ENCODE measurements at regions not wholly inside any gene's neighbourhood (a gene's known extent, or its start where the extent isn't known, plus 50 kb on each side); places are given as distances from the start of the nearest gene placed in this dataset.
A peak's percentile ranks its signal among the peaks of the same experiment; 100 is the strongest.

DNA sequence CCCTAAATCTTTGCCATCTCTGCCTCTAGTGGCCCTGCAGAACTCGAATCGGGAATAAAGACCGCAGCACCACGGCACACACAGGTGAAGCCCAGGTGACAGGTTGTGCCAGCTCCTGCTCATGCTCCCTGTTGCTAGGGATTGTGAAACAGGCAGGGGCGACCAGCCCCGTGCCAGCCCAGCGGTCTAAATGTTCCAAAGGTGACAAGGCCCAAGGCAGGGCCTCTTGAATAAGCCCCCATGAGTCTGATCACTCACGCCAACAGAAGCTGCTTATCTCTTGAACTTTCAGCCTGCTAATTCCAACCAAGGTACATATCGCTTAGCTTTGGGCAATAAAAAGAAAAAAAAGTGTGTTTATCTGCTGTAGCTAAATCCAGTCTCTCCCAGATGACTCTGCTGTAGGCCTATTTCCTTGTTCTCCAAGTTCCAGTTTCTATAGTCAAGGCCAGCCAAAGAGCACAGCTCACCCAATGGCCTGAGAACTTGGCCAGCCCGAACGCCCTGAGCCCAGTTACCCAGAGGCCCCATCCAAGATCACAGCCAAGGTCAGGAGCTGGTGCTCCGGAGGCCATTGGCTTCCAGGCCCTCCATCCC, 191.1 kb upstream of the GPR12 start:
- no peaks in the 10 kb centered on the region for H4K20me1 ChIP-seq (ENCODE audit: insufficient read depth, poor library complexity, severe bottlenecking)
- no peaks in the 10 kb centered on the region for H3K79me2 ChIP-seq
- no peaks in the 10 kb centered on the region for H3K9me3 ChIP-seq (ENCODE audit: low read depth)
- H3K36me3 ChIP-seq (replicated peaks; ENCODE audit: insufficient read depth, low read depth), result no peaks in the 10 kb centered on the region
- no peak overlapping the region for H3K4me2 ChIP-seq
- H3K9me2 ChIP-seq (replicated peaks; ENCODE audit: insufficient read depth), result no peaks in the 10 kb centered on the region
- TF ChIP-seq, protein P1, sequence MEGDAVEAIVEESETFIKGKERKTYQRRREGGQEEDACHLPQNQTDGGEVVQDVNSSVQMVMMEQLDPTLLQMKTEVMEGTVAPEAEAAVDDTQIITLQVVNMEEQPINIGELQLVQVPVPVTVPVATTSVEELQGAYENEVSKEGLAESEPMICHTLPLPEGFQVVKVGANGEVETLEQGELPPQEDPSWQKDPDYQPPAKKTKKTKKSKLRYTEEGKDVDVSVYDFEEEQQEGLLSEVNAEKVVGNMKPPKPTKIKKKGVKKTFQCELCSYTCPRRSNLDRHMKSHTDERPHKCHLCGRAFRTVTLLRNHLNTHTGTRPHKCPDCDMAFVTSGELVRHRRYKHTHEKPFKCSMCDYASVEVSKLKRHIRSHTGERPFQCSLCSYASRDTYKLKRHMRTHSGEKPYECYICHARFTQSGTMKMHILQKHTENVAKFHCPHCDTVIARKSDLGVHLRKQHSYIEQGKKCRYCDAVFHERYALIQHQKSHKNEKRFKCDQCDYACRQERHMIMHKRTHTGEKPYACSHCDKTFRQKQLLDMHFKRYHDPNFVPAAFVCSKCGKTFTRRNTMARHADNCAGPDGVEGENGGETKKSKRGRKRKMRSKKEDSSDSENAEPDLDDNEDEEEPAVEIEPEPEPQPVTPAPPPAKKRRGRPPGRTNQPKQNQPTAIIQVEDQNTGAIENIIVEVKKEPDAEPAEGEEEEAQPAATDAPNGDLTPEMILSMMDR (IDR thresholded peaks at IDR 0.05; ENCODE audit: poor library complexity), result no peak
- peak; percentile 97 for TF ChIP-seq EZH2phosphoT487 (IDR thresholded peaks at IDR 0.05; ENCODE audit: low read depth, severe bottlenecking, unreplicated experiment)
- H3K4me3 ChIP-seq, result no peak overlapping the region
- no peak overlapping the region for H2AFZ ChIP-seq
- peaks cover 37% of the 10 kb centered on the region for H3K4me1 ChIP-seq (ENCODE audit: insufficient read depth)
- no peaks in the 10 kb centered on the region for H3K27me3 ChIP-seq
- 49% methylated on average over 12 of the region's 12 CpGs for WGBS (ENCODE audit: low lambda C conversion rate, missing lambda C conversion rate)
- peak; percentile 84 for DNase-seq (ENCODE audit: low spot score)
- peak overlapping the region; percentile 95 for H3K27ac ChIP-seq

DNA sequence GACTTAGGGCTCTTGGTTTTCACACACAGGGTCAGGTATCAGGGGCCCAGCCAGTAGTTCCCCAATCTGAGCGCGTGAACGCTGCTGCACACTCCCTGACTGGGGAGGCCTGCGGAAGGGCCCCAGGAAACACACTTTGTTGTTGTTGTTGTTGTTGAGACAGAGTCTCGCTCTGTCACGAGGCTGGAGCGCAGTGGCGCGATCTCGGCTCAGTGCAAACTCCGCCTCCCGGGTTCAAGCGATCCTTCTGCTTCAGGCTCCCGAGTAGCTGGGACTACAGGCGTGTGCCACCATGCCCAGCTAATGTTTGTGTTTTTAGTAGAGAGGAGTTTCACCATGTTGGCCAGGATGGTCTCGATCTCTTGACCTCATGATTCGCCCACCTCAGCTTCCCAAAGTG, 190.4 kb upstream of the GPR12 start:
- Histone ChIP-seq H2AFZ (no peak overlapping the region), H3K79me2 (no peaks in the 10 kb centered on the region), H3K4me3 (no peak overlapping the region), H3K4me2 (no peak overlapping the region), H3K36me3 (replicated peaks; ENCODE audit: insufficient read depth, low read depth) (no peaks in the 10 kb centered on the region), H3K27ac (peak overlapping the region; percentile 90), H4K20me1 (ENCODE audit: insufficient read depth, poor library complexity, severe bottlenecking) (no peaks in the 10 kb centered on the region), H3K9me2 (replicated peaks; ENCODE audit: insufficient read depth) (no peaks in the 10 kb centered on the region), H3K9me3 (ENCODE audit: low read depth) (no peaks in the 10 kb centered on the region), H3K27me3 (no peaks in the 10 kb centered on the region), H3K4me1 (ENCODE audit: insufficient read depth) (peaks cover 32% of the 10 kb centered on the region)
- TF ChIP-seq, protein P1 (IDR thresholded peaks at IDR 0.05; ENCODE audit: poor library complexity), result no peak
- TF ChIP-seq EZH2 (IDR thresholded peaks at IDR 0.05; ENCODE audit: borderline replicate concordance), result no peak
- TF ChIP-seq EZH2phosphoT487 (IDR thresholded peaks at IDR 0.05; ENCODE audit: low read depth, severe bottlenecking, unreplicated experiment), result no peak
- DNase-seq (ENCODE audit: low spot score), result no peak
- 94% methylated on average over 17 of the region's 17 CpGs for WGBS (ENCODE audit: low lambda C conversion rate, missing lambda C conversion rate)

DNA sequence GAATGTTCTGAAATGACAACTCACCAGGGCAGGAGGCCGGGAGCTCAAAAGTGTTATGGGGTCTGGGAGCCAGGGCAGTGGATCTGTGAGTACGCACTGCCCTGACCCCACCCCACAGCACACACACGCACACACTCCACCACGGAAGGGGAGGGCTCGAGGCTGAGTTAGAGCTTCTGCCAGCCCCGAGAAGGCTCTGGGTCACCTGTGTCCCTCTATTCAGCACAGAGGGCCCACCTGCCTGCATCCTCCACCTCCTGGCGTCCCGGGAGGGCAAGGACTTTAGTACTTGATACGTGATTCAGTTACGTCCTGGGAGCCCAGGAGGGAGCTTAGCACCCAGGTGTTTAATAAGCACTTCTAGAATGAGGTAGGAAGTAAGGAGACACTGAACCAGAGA, 190.0 kb upstream of the GPR12 start:
- TF ChIP-seq, protein P1 (IDR thresholded peaks at IDR 0.05; ENCODE audit: poor library complexity), result no peak
- TF ChIP-seq EZH2phosphoT487 (IDR thresholded peaks at IDR 0.05; ENCODE audit: low read depth, severe bottlenecking, unreplicated experiment), result no peak
- no peak for TF ChIP-seq EZH2 (IDR thresholded peaks at IDR 0.05; ENCODE audit: borderline replicate concordance)
- Histone ChIP-seq H3K36me3 (replicated peaks; ENCODE audit: insufficient read depth, low read depth) (no peaks in the 10 kb centered on the region), H3K4me3 (no peak overlapping the region), H3K4me2 (peak overlapping the region; percentile 6), H3K79me2 (no peaks in the 10 kb centered on the region), H3K4me1 (ENCODE audit: insufficient read depth) (peaks cover 30% of the 10 kb centered on the region), H3K9me2 (replicated peaks; ENCODE audit: insufficient read depth) (no peaks in the 10 kb centered on the region), H3K9me3 (ENCODE audit: low read depth) (no peaks in the 10 kb centered on the region), H3K27ac (peak overlapping the region; percentile 90), H4K20me1 (ENCODE audit: insufficient read depth, poor library complexity, severe bottlenecking) (no peaks in the 10 kb centered on the region), H3K27me3 (no peaks in the 10 kb centered on the region), H2AFZ (no peak overlapping the region)
- no peak for DNase-seq (ENCODE audit: low spot score)
- WGBS (ENCODE audit: low lambda C conversion rate, missing lambda C conversion rate), result 56% methylated on average over 10 of the region's 10 CpGs
